ENCODE measurements at regions not wholly inside any gene's neighbourhood (a gene's known extent, or its start where the extent isn't known, plus 50 kb on each side); places are given as distances from the start of the nearest gene placed in this dataset.

DNA sequence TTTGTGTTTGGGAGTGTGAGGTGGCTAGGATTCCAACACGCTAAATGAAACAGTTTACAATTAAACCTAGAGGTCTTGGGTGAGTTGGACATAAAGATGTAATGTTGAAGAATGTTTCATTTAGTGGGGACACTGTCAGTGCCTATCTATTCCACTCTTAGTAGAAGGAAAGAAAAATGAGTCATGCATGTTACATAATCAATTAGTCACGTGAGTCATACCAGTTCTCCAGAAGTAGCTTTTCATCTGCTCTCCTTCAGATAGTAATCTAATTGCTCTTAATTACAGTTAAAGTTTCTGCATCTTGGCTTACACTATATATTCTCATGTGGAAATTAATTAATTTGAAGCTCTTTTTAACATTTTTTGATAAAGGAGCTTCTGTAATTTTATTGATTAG is 115.7 kb upstream of the P2RY1 start:
- DNase-seq (ENCODE audit: low spot score): no peak

DNA sequence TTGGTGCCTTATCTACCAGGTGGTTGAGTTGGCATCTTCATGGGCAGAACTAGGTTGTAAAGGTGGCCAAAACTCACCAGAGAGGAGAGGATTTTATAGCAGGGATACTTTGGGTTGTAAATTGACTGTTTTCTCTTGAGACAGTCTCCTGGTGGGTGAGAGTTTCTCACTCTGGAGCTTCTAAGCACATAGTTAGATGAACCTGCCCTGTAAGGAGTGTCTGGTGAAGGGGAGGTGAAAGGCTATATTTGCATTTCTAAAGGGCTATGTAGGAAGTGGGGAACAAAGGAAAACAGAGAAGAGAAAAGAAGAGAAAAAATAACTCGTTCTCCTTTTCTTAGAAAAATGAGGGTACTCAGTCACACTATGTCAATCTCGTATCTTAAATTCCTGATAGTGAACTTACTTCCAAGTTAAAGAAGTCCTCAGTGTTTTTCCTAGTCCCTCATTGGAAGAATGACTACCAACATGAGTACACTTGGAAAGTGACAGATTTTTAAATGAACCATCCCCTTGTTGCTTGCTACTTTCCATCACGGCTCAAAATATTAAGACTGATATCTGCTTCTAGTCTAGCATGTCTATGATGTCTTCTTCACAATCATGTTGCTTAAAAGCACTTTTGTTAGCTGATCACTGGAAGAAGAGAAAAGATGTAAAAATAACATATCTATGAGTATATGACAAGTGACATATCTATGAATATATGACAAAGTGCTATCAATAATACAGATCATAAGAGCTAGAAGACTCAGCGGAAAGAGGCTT is 113.8 kb upstream of the P2RY1 start:
- DNase-seq (ENCODE audit: low spot score): peak; percentile 17

DNA sequence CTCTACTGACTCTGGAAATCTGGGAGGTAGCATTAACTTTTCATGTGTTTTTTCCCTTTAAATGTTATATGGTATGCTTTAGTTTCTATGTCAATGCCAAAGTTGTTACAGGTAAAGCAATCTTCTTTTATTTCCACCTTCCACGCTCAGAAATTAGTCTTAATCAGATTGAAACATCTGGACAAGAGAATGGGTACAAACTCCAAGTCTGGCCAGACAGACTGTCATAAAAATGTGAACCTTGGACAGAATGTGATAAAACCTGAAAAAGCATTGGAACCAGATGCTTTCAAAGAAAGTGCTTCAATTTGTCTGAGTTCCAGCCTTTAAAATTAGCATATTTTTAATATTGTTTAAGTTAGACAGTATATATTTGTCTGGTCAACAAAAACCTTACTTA is 110.7 kb upstream of the P2RY1 start:
- no peak for DNase-seq (ENCODE audit: low spot score)

DNA sequence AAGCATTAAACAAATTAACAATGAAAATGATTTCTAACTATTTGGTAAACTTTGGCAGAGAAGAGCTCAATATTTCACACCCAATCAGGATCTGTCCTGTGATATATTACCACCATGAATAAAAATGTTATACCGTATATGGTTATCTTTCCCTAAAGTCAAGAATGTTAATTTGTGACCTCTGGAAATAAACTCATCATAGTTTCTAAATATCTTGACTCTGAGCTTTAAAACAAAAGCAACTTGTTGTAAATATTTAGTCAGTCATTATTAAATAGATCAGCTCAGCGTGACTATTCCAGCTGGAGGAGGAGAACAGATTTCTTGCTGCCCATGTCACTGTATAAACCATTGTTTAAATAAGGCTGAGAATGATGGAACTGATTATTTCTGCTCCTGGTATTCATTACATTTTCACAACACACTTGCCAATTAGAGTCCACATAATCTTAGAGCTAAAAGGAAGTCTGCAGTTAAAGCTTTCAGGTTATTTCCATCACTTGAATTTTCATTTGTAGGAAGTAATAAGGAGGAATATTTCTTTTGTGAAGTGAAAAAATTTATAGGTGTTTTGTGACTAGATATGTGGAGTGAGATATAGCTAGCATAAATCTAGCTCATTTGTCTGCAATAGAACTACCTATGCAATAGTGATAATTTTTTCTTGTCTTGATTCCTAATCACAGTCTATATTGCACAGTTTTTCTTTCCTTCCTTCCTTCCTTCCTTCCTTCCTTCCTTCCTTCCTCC is 106.5 kb upstream of the P2RY1 start:
- DNase-seq (ENCODE audit: low spot score): no peak

DNA sequence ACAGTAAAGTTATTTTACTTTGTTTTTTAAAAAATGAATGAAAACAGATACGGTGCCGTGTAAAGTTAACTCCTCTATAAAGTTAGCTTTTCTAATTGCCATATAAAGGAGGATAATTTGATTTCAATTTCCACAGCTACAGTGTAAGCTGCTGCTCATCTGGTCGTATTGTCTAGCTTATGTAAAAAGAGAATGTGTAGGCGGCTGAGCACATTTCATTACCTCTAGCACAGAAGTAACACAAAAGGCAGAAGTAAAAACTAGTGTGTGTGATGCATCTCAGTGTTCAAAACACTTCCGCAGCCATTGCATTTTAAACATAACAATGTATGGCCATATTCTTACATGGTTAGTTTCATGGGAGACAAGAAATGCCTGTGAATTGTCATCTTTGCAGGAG is 105.0 kb upstream of the P2RY1 start:
- DNase-seq (ENCODE audit: low spot score): no peak

DNA sequence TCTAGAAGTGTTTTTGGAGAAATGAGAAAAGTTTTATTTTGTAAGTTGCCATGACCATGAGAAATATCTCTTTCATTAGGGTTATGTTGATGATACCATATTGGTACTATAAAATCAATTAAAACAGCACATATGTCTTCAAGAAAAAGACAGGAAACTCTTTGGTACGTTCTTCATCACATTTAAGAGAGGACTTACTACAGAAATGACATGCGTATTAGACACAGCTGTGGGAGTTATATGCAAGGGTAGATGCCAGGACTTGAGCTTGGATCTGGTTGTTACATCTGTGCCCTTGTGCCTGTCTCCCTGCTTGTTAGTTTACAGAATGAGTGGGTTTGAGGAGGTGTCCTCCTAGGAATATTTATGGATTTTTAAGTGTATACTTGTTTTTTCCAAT is 103.4 kb upstream of the P2RY1 start:
- no peak for DNase-seq (ENCODE audit: low spot score)

DNA sequence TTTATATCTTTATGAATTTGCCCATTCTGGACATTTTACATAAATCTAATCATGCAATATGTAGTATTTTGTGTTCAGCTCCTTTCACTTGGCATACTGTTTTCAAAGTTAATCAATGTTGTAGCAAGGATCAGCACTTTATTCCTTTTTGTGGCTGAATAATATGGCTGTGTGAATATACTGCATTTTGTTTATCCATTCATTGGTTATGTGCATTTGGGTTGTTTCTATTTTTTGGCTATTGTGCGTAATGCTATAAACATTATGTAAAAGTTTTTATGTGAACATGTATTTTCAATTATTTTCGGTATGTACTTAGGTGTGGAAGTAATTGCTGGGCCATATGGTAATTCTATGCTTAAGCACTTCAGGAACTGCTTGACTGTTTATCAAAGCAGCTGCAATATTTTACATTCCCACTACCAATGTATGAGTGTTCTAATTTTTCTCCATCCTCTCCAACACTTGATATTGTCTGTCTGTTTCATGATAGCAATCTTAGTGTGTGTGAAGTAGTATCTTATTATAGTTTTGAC is 101.3 kb upstream of the P2RY1 start:
- DNase-seq (ENCODE audit: low spot score): no peak

DNA sequence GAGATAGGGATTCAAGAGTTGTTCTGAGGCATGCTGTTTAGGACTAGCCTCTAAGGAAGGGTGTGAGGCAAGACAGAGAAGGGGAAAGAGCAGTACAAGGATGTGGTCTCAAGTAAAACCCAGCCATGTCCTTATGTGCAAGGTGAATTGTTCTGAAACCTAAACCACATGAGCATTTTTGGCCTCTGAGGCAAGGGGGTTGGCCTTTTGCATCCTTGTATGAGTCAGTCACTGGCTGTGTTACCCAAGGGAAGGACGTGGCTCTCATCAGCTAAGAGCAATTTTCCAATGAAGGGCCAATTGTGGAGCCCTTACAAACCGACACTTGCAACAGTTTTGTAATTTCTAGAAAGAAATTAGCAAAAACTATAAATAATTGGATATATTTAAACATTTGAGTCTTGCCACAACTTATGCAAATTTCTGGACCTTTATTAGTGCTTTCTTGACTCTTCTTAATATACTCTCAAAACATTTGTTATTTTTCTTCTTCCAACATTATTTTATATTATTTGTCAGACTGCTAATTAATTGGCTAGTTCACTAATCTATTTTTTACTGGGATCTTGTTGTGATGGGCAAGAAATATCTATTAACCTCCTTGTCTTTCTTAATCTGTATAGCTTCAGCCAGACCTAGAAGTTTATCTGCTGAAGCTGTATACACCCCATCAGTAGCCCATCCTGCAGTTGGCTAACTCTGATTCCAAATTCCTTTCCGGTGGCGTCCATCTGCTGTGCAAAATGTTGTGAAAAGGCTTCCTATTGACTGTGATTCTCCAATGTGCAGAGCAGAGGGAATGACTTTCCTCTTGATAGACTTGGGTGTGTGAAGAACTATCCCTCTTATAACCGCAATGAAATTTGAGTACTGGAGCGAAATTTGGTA is 97.7 kb upstream of the P2RY1 start:
- no peak for DNase-seq (ENCODE audit: low spot score)

DNA sequence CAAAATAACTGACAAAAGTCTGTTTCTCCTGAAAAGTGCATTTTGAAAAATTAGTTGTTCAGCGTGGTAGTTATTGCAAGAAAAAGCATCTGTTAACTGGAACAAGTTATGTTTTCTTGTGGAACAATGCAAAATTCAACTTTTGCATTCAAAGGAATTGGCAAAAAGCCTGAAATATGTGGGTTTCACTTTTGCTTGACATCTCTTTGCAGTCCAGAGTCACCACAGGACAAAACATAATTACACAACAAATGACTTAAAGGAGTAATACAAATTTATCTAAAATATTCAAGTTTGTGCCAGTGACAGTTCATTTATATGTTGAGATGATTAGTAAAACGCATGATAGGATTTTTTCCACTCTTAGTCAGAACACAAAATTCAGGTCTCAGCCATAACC is 96.3 kb upstream of the P2RY1 start:
- no peak for DNase-seq (ENCODE audit: low spot score)

DNA sequence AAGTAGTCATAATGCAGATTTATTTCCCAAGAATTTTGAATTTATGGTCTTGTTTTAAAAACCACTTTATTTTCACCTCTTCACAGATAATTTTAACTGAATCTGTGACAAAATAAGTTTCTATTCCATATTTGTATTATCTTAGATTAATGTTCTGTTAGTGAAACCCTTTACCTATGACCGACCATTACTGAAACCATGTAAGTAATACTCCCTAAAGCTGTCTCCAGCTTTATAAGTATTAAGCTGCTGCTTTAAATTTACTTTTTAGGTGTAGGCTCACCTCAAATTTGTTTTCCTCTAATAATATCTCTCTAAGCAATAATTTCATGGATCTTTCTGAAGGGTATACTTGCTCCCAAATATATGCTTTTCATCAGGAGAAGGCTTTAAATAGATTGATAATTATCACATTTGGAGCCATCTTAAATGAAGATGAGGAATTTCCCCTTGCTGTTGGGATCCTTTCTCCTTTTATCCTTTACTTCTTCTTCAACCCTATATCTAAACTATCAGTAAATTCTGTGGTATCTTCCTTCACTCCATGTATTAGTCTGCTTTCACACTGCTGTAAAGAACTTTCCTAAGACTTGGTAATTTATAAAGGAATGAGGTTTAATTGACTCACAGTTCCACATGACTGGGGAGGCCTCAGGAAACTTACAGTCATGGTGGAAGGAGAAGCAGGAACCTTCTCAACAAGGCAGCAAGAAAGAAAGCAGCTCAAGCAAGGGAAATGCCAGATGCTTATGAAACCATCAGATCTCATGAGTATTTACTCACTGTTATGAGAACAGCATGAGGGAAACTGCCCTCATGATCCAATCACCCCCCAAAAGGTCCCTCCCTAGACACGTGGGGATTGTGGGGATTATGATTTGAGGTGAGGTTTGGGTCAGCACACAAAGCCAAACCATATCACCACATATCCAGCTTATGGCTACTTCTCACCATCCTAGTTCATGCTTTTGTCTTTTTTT is 92.3 kb upstream of the P2RY1 start:
- DNase-seq (ENCODE audit: low spot score): no peak

DNA sequence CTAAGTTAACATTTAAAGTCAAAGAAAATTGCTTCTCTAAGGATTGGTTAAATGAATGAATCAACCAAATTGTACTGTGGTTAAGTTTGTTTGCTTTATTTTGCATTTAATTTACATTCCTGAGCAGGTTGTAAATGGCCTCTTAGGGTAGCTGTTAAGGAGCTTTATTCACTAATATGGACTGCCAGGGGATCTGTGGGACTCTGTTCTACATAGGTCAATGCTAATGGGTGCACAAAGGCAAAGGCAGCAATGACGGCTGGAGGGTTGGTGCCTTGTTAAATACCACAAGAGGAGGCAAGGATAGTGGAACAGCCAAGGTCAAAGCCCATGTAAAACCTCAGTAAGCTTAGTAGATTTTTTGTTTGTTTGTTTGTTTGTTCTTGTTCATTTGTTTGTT is 89.3 kb upstream of the P2RY1 start:
- DNase-seq (ENCODE audit: low spot score): peak; percentile 7

DNA sequence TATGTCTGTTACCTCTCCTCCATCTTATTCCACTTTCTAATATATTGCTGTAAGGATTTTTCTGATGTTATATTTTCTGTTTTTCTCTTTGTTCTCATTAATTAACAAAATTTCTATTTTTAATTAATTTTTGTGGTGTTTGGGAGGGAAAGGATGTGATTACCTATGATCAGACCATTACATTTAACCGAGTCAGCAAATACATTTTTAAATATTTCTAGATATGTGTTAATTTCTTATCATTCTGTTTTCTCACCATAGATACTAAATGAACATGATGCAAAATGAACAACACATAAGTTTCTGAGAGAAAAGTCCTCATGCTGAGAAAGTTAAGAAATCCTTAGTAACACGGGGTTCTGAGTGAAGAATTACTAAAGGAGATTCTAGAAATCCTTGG is 80.6 kb upstream of the P2RY1 start:
- no peak for DNase-seq (ENCODE audit: low spot score)

DNA sequence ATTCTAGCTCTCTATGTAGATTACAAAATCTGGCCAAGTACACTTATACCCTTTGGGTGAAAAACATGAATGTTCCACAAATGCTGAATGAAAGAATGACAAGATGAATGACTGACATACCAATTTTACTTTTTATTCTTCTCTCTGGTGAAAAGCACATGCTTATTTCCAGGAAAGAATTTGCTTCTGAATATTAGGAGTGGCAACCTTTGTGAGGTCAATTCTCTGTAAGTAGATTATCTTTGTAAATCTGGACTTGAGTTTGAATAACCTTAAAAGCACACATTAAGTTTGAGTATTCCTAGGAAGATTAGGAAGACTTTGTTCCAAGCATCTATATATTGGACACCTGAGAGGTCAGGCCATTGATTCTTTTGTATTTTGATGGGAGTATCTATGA is 78.1 kb upstream of the P2RY1 start:
- DNase-seq (ENCODE audit: low spot score): no peak

DNA sequence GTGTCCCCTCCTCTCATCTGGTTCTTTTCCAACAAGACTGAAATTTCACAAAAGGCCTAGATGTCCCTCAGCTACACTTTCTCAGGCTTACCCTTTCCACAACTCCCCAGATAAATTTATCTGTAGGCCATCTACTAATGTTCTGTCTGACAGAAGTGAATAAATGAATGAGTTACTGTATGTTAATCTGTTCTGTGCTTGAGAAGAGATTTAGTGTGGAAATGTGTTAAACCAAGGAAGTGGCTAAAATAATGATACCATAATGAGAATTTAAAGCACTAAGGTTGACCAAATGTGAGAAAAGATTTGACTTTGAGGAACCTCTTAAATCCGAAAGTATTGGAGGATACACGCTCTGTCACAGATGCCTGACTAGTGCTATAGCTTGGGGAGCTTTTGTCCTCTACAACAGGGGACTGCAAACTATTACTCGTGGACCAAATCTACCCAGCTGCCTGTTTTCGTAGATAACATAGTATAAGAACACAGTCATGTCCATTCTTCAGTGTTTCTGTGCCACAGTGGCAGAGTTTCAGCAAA is 74.8 kb upstream of the P2RY1 start:
- DNase-seq (ENCODE audit: low spot score): no peak

DNA sequence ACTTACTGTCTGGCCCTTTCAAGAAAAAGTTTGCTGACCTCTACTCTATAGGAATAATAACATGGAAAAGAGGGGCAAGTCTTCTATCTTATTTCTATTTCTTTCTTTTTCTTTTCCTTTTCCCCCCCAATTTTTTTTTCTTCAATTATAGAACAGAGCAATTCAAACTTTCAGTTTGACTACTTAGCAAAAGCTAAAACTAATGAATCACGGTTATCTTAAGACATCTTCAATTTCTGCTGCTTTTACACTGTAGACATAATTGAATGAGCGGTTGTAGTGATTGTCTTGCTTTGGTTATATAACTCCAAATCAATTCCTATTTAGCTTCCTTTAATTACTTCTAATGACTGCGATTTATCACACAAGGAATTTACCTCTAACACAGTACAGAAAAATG is 74.3 kb upstream of the P2RY1 start:
- DNase-seq (ENCODE audit: low spot score): no peak

DNA sequence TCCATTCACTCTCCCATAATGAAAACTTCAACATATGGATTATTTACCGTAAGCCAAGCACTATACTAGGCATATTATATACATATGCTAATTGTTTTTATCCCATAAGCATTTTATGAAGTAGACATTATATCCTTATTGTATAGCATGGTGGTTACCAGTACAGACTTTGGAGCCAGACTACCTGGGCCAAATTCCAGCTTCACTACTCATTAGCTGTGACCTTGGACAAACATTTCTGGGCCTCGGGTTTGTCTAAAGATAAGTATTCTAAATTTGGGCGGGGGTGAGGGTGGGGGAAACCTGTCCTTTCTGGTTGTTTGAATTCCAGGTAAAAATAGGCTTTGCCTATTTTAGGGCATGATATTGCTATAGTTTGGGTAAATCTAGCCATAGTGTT is 66.5 kb upstream of the P2RY1 start:
- no peak for DNase-seq (ENCODE audit: low spot score)

DNA sequence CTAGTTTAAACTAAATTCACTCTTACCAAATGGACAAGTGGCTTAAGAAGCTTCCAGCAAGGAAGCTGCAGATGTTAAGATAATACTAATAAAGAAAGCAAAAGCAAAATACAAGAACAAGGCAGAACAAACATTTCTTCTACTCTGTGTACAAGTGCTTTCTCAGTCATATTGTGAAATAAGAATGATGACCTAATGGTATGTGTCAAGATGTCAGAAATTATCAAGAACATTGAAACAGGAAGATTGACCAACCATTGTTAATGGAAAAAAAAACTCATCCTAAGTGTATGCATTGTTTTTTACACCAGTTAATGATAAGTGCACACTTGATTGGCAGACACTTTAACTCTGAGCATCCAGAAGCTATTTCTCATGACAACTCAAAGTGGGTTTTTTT is 65.4 kb upstream of the P2RY1 start:
- no peak for DNase-seq (ENCODE audit: low spot score)

DNA sequence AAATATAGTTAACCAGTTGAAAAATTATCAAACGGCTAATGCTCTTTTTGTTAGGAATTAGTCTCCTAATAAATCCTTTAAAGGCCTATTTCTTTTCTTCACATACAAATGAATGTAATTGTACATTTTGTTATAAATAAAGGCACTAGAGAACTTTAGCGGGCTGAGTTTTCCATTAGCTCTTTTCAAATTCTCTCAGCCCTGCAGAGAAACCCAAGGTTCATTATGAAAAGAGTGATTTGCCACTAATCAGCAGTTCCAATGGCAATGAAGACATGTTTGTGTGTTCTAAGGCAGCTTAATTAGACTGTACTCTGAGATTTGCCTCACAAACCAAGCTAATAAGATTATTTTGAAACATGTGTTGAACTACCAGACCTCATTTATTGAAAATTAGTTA is 64.6 kb upstream of the P2RY1 start:
- DNase-seq (ENCODE audit: low spot score): no peak

DNA sequence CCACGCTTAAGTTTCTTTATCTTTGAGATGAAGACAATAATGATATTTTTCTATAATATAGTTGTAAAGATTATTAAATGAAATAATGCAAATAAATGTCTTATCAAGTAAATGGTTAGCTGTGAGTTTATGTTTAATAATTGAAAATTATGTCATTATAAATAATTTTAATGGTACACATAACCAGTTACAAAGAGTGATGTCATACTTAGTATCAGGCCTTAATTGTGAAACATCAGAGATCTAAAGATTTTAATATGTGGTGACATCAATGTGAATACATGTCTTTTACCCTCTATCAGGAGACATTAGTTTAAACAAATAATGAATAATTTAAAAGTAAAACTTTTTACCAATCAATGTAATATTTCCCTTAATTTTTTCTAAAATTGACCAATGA is 63.8 kb upstream of the P2RY1 start:
- no peak for DNase-seq (ENCODE audit: low spot score)

DNA sequence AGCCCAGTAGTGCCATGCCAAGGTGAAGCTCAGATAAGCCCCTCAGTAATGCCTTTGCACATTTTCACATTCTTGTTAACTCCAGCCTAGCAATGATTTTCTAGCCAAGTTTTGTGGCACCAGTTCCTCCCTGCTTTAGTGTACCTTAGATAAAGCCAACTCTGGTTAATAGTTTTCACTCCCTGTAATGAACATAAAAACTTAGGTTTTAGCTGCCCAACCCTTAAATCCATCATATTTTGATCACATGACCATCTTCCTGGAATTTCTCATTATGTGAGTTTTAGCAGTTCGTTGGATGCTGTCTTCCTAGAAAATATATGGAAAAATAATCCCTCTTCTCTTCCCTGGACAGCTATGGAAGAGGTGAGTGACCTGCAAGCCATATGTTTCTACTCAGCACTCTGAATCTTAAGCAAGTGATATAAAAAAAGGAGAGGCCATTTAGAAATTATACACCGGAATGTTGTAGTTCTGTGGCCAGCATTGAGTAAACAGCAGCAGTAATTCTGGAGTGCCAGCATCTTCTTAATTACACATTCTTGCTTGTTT is 62.2 kb upstream of the P2RY1 start:
- no peak for DNase-seq (ENCODE audit: low spot score)

DNA sequence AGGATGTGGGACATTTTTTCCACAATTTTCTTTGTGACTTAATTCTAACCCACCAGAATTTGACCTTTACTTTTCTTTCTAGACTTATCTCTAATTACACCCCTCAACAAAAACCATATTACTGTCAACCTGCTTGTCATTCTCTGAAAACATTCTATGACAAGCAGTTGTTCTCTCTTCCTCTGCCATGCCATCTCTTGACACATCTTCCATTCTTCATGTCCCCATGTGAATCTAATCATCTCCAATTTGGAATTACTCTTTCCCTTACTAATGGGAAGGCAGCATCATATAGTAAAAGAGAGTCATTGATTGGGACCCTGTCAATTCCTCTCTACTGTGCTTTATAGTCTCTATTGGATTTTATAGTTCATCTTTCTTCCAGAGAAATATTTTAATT is 61.3 kb upstream of the P2RY1 start:
- no peak for DNase-seq (ENCODE audit: low spot score)
